ENCODE measurements at regions not wholly inside any gene's neighbourhood (a gene's known extent, or its start where the extent isn't known, plus 50 kb on each side); places are given as distances from the start of the nearest gene placed in this dataset.
A peak's percentile ranks its signal among the peaks of the same experiment; 100 is the strongest.

DNA sequence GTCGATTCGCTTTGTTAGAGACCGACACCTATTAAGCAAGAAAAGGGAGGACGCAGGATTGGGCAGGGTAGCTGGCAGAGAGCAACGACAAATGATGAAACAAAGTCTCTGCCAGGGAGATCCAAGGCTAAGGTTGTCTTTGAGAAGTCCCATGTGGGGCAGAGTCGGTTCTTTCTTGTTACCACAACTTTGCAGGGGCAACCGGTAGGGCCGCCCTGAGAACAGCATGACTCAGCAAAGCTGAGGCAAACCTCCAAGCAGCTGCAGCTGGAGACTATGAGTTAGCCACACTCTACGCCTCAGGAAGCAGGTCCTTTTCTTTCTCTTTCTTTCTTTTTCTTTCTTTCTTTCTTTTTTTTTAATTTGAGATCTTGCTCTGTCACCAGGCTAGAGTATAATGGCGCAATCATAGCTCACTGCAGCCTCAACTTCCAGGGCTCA lies 452.3 kb upstream of the ID2 start:
- Histone ChIP-seq H2AFZ (ENCODE audit: low read depth, low read length, poor library complexity, severe bottlenecking) (peak overlapping the region; percentile 93), H3K27ac (ENCODE audit: low read depth, low read length) (no peak overlapping the region)

More for the DNA sequence above, 452.3 kb upstream of the ID2 start:
- TF ChIP-seq, protein P1, sequence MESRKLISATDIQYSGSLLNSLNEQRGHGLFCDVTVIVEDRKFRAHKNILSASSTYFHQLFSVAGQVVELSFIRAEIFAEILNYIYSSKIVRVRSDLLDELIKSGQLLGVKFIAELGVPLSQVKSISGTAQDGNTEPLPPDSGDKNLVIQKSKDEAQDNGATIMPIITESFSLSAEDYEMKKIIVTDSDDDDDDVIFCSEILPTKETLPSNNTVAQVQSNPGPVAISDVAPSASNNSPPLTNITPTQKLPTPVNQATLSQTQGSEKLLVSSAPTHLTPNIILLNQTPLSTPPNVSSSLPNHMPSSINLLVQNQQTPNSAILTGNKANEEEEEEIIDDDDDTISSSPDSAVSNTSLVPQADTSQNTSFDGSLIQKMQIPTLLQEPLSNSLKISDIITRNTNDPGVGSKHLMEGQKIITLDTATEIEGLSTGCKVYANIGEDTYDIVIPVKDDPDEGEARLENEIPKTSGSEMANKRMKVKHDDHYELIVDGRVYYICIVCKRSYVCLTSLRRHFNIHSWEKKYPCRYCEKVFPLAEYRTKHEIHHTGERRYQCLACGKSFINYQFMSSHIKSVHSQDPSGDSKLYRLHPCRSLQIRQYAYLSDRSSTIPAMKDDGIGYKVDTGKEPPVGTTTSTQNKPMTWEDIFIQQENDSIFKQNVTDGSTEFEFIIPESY (IDR thresholded peaks at IDR 0.05; ENCODE audit: extremely low read depth, insufficient replicate concordance, low read length): no peak
- TF ChIP-seq EGR1 (IDR thresholded peaks at IDR 0.05; ENCODE audit: low read depth) (no peak), SIN3A (IDR thresholded peaks at IDR 0.05; ENCODE audit: low read depth) (no peak), ZFX (IDR thresholded peaks at IDR 0.05) (no peak), EZH2 (IDR thresholded peaks at IDR 0.05) (no peak), SP1 (IDR thresholded peaks at IDR 0.05; ENCODE audit: low read depth) (peak; percentile 31), JUND (IDR thresholded peaks at IDR 0.05) (peak; percentile 39; the same call in 1 of the 2 replicates), CEBPB (IDR thresholded peaks at IDR 0.05; ENCODE audit: low read depth) (peak; percentile 24; the same call in 1 of the 2 replicates), ZNF274 (IDR thresholded peaks at IDR 0.05; ENCODE audit: low read depth, low read length) (no peak), YY1 (IDR thresholded peaks at IDR 0.05; ENCODE audit: extremely low read depth, insufficient replicate concordance, low read depth, low read length) (no peak), EZH2phosphoT487 (IDR thresholded peaks at IDR 0.05; ENCODE audit: borderline replicate concordance) (no peak), ELF1 (IDR thresholded peaks at IDR 0.05; ENCODE audit: borderline replicate concordance, low read depth) (no peak), SRF (IDR thresholded peaks at IDR 0.05; ENCODE audit: low read depth) (no peak)
- TF ChIP-seq, protein P2, sequence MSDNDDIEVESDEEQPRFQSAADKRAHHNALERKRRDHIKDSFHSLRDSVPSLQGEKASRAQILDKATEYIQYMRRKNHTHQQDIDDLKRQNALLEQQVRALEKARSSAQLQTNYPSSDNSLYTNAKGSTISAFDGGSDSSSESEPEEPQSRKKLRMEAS (IDR thresholded peaks at IDR 0.05): no peak
- H3K4me2 ChIP-seq (ENCODE audit: low read length): peak overlapping the region; percentile 52
- no peaks in the 10 kb centered on the region for H4K20me1 ChIP-seq (ENCODE audit: insufficient read depth)
- no TSS peak for BruUV-seq (replicated peaks)
- H3K27me3 ChIP-seq (ENCODE audit: insufficient read depth, low read length): no peaks in the 10 kb centered on the region
- H3K4me1 ChIP-seq (ENCODE audit: control insufficient read depth in 1 of 2, insufficient read depth in 2 of 2, low read length in 2 of 2): peaks cover 2 to 10% of the 10 kb centered on the region in 2 experiments; a peak in 3 of 4 replicates
- intact Hi-C loops (cut with micrococcal nuclease): no loop called here
- ChIA-PET CTCF (no interaction called here), RAD21 (ENCODE audit: low non-redundant PET in 1 of 2, low total read pairs in 2 of 2, uncharacterized antibody in 2 of 2, unreplicated experiment in 2 of 2) (no interaction called here), POLR2A (no interaction called here)
- no peaks in the 10 kb centered on the region for H3K9me3 ChIP-seq (ENCODE audit: control insufficient read depth in 1 of 2, insufficient read depth in 1 of 2, low read depth in 1 of 2, low read length in 2 of 2)
- H3K4me3 ChIP-seq (replicated peaks in 1 of 2; ENCODE audit: low read depth in 1 of 2, low read length in 2 of 2): no peak overlapping the region
- DNase-seq (ENCODE audit: low read depth, low spot score) (peak; percentile 15), ATAC-seq (peak; percentile 91)
- no peaks in the 10 kb centered on the region for H3K79me2 ChIP-seq (ENCODE audit: insufficient read depth, low read length)
- H3K9ac ChIP-seq (ENCODE audit: low read length): no peak overlapping the region
- H3K9me2 ChIP-seq (ENCODE audit: insufficient read depth): no peaks in the 10 kb centered on the region
- H3K36me3 ChIP-seq (ENCODE audit: control insufficient read depth in 1 of 2, insufficient read depth in 2 of 2, low read length in 2 of 2): no peaks in the 10 kb centered on the region
